Naive thymus-derived CD4-positive, alpha-beta T cell (primary cell): ENCODE measurements at regions not wholly inside any gene's neighbourhood (a gene's known extent, or its start where the extent isn't known, plus 50 kb on each side); places are given as distances from the start of the nearest gene placed in this dataset.

ENCODE experiments used
- ATAC-seq: fragments of 150-1000 bp; cut with Tn5 transposase; 2 replicates; pipeline ENCODE4 v1.10.0; 2021; ENCODE audit warnings: mild to moderate bottlenecking, moderate library complexity
- CTCF ChIA-PET: fragments of 350-600 bp; sonication (Branson Sonifier 250); formaldehyde crosslinking; loops from one replicate; lab custom pipeline; 2021; ENCODE audit warnings: antibody characterized with exemption; lab: Charles Lee
- POLR2A ChIA-PET: fragments of 350-600 bp; sonication (Branson Sonifier 250); formaldehyde crosslinking; loops from one replicate; lab custom pipeline; 2021; ENCODE audit warnings: antibody characterized with exemption, inconsistent platforms; lab: Charles Lee
- DNase-seq, 9 donors: peaks; one replicate each; pipeline versions ENCODE4 v3.0.0 to v3.0.0-alpha.2; 2020 to 2022; ENCODE audit warnings: mixed read lengths in 1 of 9
- H3K27ac ChIP-seq: one replicate; pipeline ENCODE4 v1.7.0; 2013; ENCODE audit warnings: mild to moderate bottlenecking, low read depth, low read length, moderate library complexity
- H3K27me3 ChIP-seq, 2 donors: one replicate each; pipeline ENCODE4 v1.7.0; 2013; ENCODE audit warnings: low read length in 2 of 2, mild to moderate bottlenecking in 2 of 2, moderate library complexity in 2 of 2; ENCODE audit not compliant: control insufficient read depth in 2 of 2, insufficient read depth in 2 of 2
- H3K36me3 ChIP-seq, 3 experiments: 1 replicate in 2 of 3; 2 replicates in 1 of 3; pipeline ENCODE4 v1.7.0; 2013; ENCODE audit warnings: low read length in 3 of 3, mild to moderate bottlenecking in 3 of 3, moderate library complexity in 1 of 3; ENCODE audit not compliant: insufficient read depth in 3 of 3, control insufficient read depth in 2 of 3
- H3K4me1 ChIP-seq, 2 donors: one replicate each; pipeline ENCODE4 v1.7.0; 2013; ENCODE audit warnings: low read length in 2 of 2, mild to moderate bottlenecking in 2 of 2, moderate library complexity in 1 of 2; ENCODE audit not compliant: control insufficient read depth in 2 of 2, insufficient read depth in 2 of 2
- H3K4me3 ChIP-seq: 2 replicates; pipeline ENCODE4 v1.7.0; 2013; ENCODE audit warnings: mild to moderate bottlenecking, low read length
- H3K9me3 ChIP-seq, 3 experiments: 1 replicate in 2 of 3; 2 replicates in 1 of 3; pipeline ENCODE4 v1.7.0; 2013; ENCODE audit warnings: low read length in 3 of 3; ENCODE audit not compliant: control insufficient read depth in 2 of 3
- H3K27ac Mint-ChIP-seq, 9 donors: one replicate each; pipeline ENCODE4 v1.8.0; 2020 to 2022; ENCODE audit warnings: mixed read lengths in 9 of 9, mild to moderate bottlenecking in 8 of 9, moderate library complexity in 5 of 9, inconsistent platforms in 2 of 9
- H3K27me3 Mint-ChIP-seq, 5 donors: one replicate each; pipeline ENCODE4 v1.8.0; 2021 to 2022; ENCODE audit warnings: mixed read lengths in 5 of 5, mild to moderate bottlenecking in 1 of 5
- H3K36me3 Mint-ChIP-seq, 5 donors: one replicate each; pipeline ENCODE4 v1.8.0; 2020 to 2022; ENCODE audit warnings: mixed read lengths in 5 of 5, mild to moderate bottlenecking in 3 of 5, inconsistent platforms in 1 of 5
- H3K4me1 Mint-ChIP-seq, 7 donors: one replicate each; pipeline ENCODE4 v1.8.0; 2020 to 2022; ENCODE audit warnings: mixed read lengths in 7 of 7, mild to moderate bottlenecking in 3 of 7, inconsistent platforms in 1 of 7
- H3K4me3 Mint-ChIP-seq, 10 donors: one replicate each; pipeline ENCODE4 v1.8.0; 2020 to 2022; ENCODE audit warnings: mild to moderate bottlenecking in 10 of 10, mixed read lengths in 10 of 10, moderate library complexity in 6 of 10, inconsistent platforms in 2 of 10
- H3K9me3 Mint-ChIP-seq, 11 donors: one replicate each; pipeline ENCODE4 v1.8.0; 2020 to 2022; ENCODE audit warnings: mixed read lengths in 11 of 11, mild to moderate bottlenecking in 4 of 11, inconsistent platforms in 1 of 11, moderate library complexity in 1 of 11
- intact Hi-C, 2 donors: fragments of 100-400 bp; cut with micrococcal nuclease; formaldehyde crosslinking; loops; one replicate each; pipeline ENCODE4 v1.15.1; 2023

DNA sequence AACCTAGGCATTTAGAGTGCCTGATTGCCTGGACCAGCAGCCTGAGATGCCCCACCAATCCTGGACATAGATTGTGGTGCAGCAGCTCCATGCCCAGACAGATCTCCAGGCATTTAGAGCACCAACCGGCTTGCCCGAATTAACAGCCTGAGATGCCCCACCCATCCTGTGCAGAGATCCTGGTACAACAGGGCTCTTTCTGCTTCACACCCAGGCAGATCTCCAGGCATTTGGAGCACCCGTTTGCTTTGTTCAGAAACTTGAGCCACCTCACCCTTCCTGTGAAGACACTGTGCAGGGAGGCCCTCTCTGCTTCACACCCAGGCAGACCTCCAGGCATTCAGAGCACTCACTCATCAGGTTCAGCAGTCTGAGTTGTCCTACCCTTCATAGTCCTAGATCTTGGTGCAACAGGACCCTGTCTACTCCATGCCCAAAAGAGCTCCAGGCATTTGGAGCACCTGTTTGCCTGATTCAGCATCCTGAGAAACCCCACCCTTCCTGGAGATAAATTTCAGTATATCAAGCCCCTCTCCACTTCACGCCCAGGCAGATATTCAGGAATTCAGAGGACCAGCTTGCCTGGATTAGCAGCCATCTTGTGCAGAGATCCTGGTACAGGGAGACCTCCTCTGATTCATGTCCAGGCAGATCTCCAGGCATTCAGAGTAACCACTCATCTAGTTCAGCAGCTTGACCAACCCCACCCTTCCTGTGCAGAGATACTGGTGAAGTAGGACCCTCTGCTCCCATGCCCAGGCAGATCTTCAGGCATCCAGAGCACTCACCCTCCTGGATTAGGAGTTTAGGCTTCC is 189.2 kb upstream of the FERMT1 start:
- Histone ChIP-seq H3K36me3 (no peaks in the 10 kb centered on the region), H3K27me3 (no peaks in the 10 kb centered on the region), H3K27ac (no peak overlapping the region), H3K9me3 (peaks cover 0 to 14% (median 0%) of the 10 kb centered on the region in 3 experiments), H3K4me1 (no peaks in the 10 kb centered on the region), H3K4me3 (no peak overlapping the region)
- ATAC-seq (no peak), DNase-seq (no peak)
- Mint-ChIP-seq H3K27ac (no peak overlapping the region), H3K9me3 (peaks cover 9 to 40% (median 18%) of the 10 kb centered on the region in 11 donors), H3K4me3 (no peak overlapping the region), H3K27me3 (peaks cover 0 to 11% (median 0%) of the 10 kb centered on the region in 5 donors), H3K4me1 (no peaks in the 10 kb centered on the region), H3K36me3 (peaks cover 0 to 5% (median 0%) of the 10 kb centered on the region in 5 donors)
- intact Hi-C loops, result no loop called here
- POLR2A ChIA-PET, result interaction anchor here (0.6 kb wide), 1 partner anchor 42 kb away, joined by 3 read pairs; no protein-coding TSS in a partner anchor
- CTCF ChIA-PET, result no interaction called here

DNA sequence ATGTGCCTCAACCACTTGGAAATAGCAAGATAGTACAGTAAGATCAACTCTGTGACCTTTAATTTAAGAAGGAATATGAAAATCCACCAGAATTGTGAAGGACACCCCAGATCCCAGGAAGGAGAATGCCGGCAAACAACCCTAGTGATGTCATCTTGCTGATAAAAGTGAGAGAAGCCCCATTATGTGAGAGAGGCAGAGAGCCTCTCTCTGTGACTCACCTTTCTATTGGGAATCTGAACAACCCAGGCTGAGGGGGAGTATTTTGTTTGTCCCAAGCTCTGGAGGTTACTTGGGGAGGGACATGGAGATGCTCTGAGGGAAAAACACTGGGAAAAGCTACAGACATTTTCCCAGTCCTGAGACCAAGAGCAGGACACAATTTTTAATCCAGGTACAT is 188.3 kb upstream of the FERMT1 start:
- CTCF ChIA-PET, result no interaction called here
- ATAC-seq (no peak), DNase-seq (no peak)
- no peaks in the 10 kb centered on the region for H3K4me1 Mint-ChIP-seq
- Histone ChIP-seq H3K27me3 (no peaks in the 10 kb centered on the region), H3K4me1 (no peaks in the 10 kb centered on the region), H3K4me3 (no peak overlapping the region), H3K27ac (no peak overlapping the region), H3K9me3 (peaks cover 0 to 14% (median 0%) of the 10 kb centered on the region in 3 experiments), H3K36me3 (no peaks in the 10 kb centered on the region)
- no peak overlapping the region for H3K4me3 Mint-ChIP-seq
- no peak overlapping the region for H3K27ac Mint-ChIP-seq
- peaks cover 0 to 5% (median 0%) of the 10 kb centered on the region in 5 donors for H3K36me3 Mint-ChIP-seq
- H3K27me3 Mint-ChIP-seq, result peaks cover 0 to 11% (median 0%) of the 10 kb centered on the region in 5 donors
- intact Hi-C loops, result no loop called here
- peaks cover 9 to 40% (median 18%) of the 10 kb centered on the region in 11 donors for H3K9me3 Mint-ChIP-seq
- POLR2A ChIA-PET, result no interaction called here

DNA sequence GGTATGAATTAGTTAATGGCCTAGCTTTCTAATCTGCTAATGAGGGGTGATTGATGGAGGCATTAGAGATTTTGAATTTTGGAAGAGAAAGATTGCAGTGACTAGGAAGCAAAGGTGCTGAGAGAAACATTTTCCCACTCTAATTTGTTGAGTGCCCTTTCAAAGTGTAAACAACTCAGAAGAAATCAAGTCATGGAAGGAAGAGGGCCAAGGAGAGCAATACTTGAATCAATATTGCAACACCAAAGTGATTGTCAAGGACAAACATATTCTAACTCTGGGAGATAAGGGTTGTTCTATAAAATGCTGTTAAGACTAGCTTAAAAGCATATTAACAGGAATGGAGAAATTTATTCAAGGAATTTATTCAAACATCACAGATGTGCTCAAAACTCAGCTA is 182.7 kb upstream of the FERMT1 start:
- Mint-ChIP-seq H3K27me3 (peaks cover 0 to 8% (median 0%) of the 10 kb centered on the region in 5 donors), H3K9me3 (peaks cover 0 to 23% (median 6%) of the 10 kb centered on the region in 11 donors), H3K27ac (no peak overlapping the region), H3K4me3 (no peak overlapping the region), H3K4me1 (no peaks in the 10 kb centered on the region), H3K36me3 (peaks cover 0 to 5% (median 0%) of the 10 kb centered on the region in 5 donors)
- Histone ChIP-seq H3K9me3 (no peaks in the 10 kb centered on the region), H3K4me1 (no peaks in the 10 kb centered on the region), H3K36me3 (no peaks in the 10 kb centered on the region), H3K27ac (no peak overlapping the region), H3K27me3 (no peaks in the 10 kb centered on the region), H3K4me3 (no peak overlapping the region)
- ATAC-seq (no peak), DNase-seq (no peak)
- ChIA-PET POLR2A (no interaction called here), CTCF (no interaction called here)
- intact Hi-C loops, result no loop called here

DNA sequence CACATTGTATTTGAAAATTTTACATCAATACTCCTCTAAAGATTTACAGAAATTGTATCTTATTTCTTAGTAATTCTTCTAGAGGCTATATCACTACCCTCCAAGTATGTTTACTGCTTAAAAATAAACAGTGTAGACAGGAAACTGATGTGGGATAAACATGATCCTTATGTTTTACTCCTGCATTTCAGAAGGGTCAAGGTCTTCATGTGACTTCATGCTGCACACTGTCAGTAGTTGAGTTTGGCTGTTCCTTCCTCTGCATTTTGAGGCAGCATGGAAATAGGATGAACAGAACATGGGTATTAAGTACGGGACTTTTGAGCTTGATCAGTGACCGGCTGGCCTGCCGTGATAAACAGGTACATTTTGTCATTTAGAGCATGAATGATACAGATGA is 179.2 kb upstream of the FERMT1 start:
- ChIA-PET POLR2A (no interaction called here), CTCF (no interaction called here)
- no peak overlapping the region for H3K4me3 ChIP-seq
- DNase-seq (no peak), ATAC-seq (no peak)
- no peak overlapping the region for H3K27ac Mint-ChIP-seq
- H3K4me1 Mint-ChIP-seq, result no peaks in the 10 kb centered on the region
- no peaks in the 10 kb centered on the region for H3K36me3 Mint-ChIP-seq
- H3K27ac ChIP-seq, result no peak overlapping the region
- H3K27me3 Mint-ChIP-seq, result peaks cover 0 to 6% (median 0%) of the 10 kb centered on the region in 5 donors
- H3K4me3 Mint-ChIP-seq, result no peak overlapping the region
- intact Hi-C loops, result no loop called here
- no peaks in the 10 kb centered on the region for H3K27me3 ChIP-seq
- no peaks in the 10 kb centered on the region for H3K9me3 ChIP-seq
- H3K36me3 ChIP-seq, result no peaks in the 10 kb centered on the region
- H3K4me1 ChIP-seq, result no peaks in the 10 kb centered on the region
- H3K9me3 Mint-ChIP-seq, result peaks cover 0 to 22% (median 6%) of the 10 kb centered on the region in 11 donors

GRCh38 chr20:6299456-6299855 is 176.6 kb upstream of the FERMT1 start:
- Histone ChIP-seq H3K4me1 (no peaks in the 10 kb centered on the region), H3K4me3 (no peak overlapping the region), H3K9me3 (no peaks in the 10 kb centered on the region), H3K27ac (no peak overlapping the region), H3K36me3 (no peaks in the 10 kb centered on the region), H3K27me3 (no peaks in the 10 kb centered on the region)
- Mint-ChIP-seq H3K4me3 (no peak overlapping the region), H3K36me3 (no peaks in the 10 kb centered on the region), H3K9me3 (peaks cover 0 to 14% (median 3%) of the 10 kb centered on the region in 11 donors), H3K27me3 (peaks cover 0 to 9% (median 0%) of the 10 kb centered on the region in 5 donors), H3K4me1 (no peaks in the 10 kb centered on the region), H3K27ac (no peak overlapping the region)
- ChIA-PET POLR2A (no interaction called here), CTCF (no interaction called here)
- DNase-seq (no peak), ATAC-seq (no peak)
- intact Hi-C loops, result no loop called here

- H3K9me3 ChIP-seq, result no peaks in the 10 kb centered on the region
- DNase-seq (no peak), ATAC-seq (no peak)
- no peak overlapping the region for H3K4me3 Mint-ChIP-seq
- no peaks in the 10 kb centered on the region for H3K36me3 ChIP-seq
- H3K27me3 Mint-ChIP-seq, result peaks cover 0 to 9% (median 0%) of the 10 kb centered on the region in 5 donors
- intact Hi-C loops, result no loop called here
- no peaks in the 10 kb centered on the region for H3K4me1 ChIP-seq
- ChIA-PET CTCF (no interaction called here), POLR2A (no interaction called here)
- peaks cover 0 to 11% (median 1%) of the 10 kb centered on the region in 11 donors for H3K9me3 Mint-ChIP-seq
- H3K4me3 ChIP-seq, result no peak overlapping the region
- no peak overlapping the region for H3K27ac ChIP-seq
- H3K36me3 Mint-ChIP-seq, result no peaks in the 10 kb centered on the region
- H3K27me3 ChIP-seq, result no peaks in the 10 kb centered on the region
- H3K27ac Mint-ChIP-seq, result no peak overlapping the region
- no peaks in the 10 kb centered on the region for H3K4me1 Mint-ChIP-seq
Observed at GRCh38 chr20:6298049-6298448, 175.2 kb upstream of the FERMT1 start.

- ATAC-seq, result no peak
- CTCF ChIA-PET, result no interaction called here
Observed at GRCh38 chr20:6295867-6296256, 173.0 kb upstream of the FERMT1 start.

More at GRCh38 chr20:6295867-6296256, 173.0 kb upstream of the FERMT1 start:
- Histone ChIP-seq H3K9me3 (no peaks in the 10 kb centered on the region), H3K27me3 (no peaks in the 10 kb centered on the region), H3K27ac (no peak overlapping the region), H3K4me1 (no peaks in the 10 kb centered on the region), H3K36me3 (no peaks in the 10 kb centered on the region), H3K4me3 (no peak overlapping the region)
- no peak for DNase-seq
- Mint-ChIP-seq H3K4me1 (no peaks in the 10 kb centered on the region), H3K27me3 (peaks cover 0 to 9% (median 0%) of the 10 kb centered on the region in 5 donors), H3K36me3 (no peaks in the 10 kb centered on the region), H3K27ac (no peak overlapping the region), H3K9me3 (peaks cover 0 to 12% (median 0%) of the 10 kb centered on the region in 11 donors), H3K4me3 (no peak overlapping the region)
- POLR2A ChIA-PET, result no interaction called here
- intact Hi-C loops, result no loop called here
